ENCODE measurements at regions not wholly inside any gene's neighbourhood (a gene's known extent, or its start where the extent isn't known, plus 50 kb on each side); places are given as distances from the start of the nearest gene placed in this dataset.

DNA sequence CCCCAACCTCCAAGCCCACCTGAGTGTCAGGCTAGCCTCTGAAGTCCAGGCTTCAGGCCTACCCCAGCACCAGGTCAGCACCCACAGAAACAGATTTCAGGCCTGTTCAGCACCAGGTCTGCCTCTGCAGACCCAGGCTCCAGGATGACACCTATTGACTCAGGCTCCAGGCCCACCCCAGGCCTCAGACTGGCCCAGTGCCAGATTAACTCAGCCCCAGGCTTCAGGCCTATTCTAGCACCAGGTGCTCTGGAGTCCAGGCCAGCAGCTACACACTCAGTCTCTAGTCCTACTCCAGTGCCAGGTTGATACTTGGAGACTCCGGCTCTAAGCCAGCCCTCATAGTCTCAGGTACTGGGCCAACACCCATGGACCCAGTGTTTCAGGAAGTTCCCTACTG is 541.7 kb upstream of the PBX1 start:
- Histone ChIP-seq H3K9me1 (ENCODE audit: control insufficient read depth, insufficient read depth, low read length) (no peaks in the 10 kb centered on the region), H3K27me3 (ENCODE audit: control insufficient read depth in 2 of 2, insufficient read depth in 2 of 2, low read length in 2 of 2) (no peaks in the 10 kb centered on the region), H3K4me1 (replicated peaks in 1 of 2; ENCODE audit: control insufficient read depth in 2 of 2, insufficient read depth in 2 of 2, low read length in 2 of 2) (no peaks in the 10 kb centered on the region), H2AFZ (ENCODE audit: low read depth, low read length) (no peak overlapping the region), H3K36me3 (ENCODE audit: control insufficient read depth, insufficient read depth, low read length) (no peaks in the 10 kb centered on the region), H3K27ac (ENCODE audit: extremely low read depth, low read depth, low read length) (no peak overlapping the region), H3K4me3 (no peak overlapping the region), H3K4me2 (ENCODE audit: insufficient read depth, low read length) (no peak overlapping the region), H3K9me3 (replicated peaks; ENCODE audit: control insufficient read depth, insufficient read depth, low read depth, low read length) (no peaks in the 10 kb centered on the region; the same call in 1 of the 2 replicates), H4K20me1 (replicated peaks; ENCODE audit: control insufficient read depth, insufficient read depth, low read length) (no peaks in the 10 kb centered on the region), H3K9ac (ENCODE audit: insufficient read depth in 1 of 2, low read depth in 2 of 2, low read length in 2 of 2) (no peak overlapping the region), H3K79me2 (ENCODE audit: control insufficient read depth, insufficient read depth, low read length) (no peaks in the 10 kb centered on the region)
- ChIA-PET CTCF (ENCODE audit: low intra/inter-chr PET ratio) (no interaction called here), POLR2A (no interaction called here)
- no peak for ATAC-seq
- in situ Hi-C loops (cut with MboI) = no loop called here
- 0% methylated on average over 1 of the region's 1 CpG for WGBS (ENCODE audit: insufficient coverage, low coverage, missing lambda C conversion rate)
- intact Hi-C loops (cut with micrococcal nuclease) = no loop called here
- TF ChIP-seq BRD4 (IDR thresholded peaks at IDR 0.05) = no peak
- TF ChIP-seq RAD21 (CRISPR knock-in tag; conservative IDR thresholded peaks at IDR 0.05 in 1 of 2, IDR thresholded peaks at IDR 0.05 in 1 of 2) = no peak
- no peak for TF ChIP-seq ZC3H11A (IDR thresholded peaks at IDR 0.05; ENCODE audit: low read depth, low read length)
- no peak for TF ChIP-seq SIN3B (IDR thresholded peaks at IDR 0.05; ENCODE audit: low read depth)
- TF ChIP-seq TAL1 (IDR thresholded peaks at IDR 0.05) = no peak
- TF ChIP-seq GATA2 (CRISPR knock-in tag; IDR thresholded peaks at IDR 0.05) = no peak
- no peak for TF ChIP-seq NR2C1 (IDR thresholded peaks at IDR 0.05)
- TF ChIP-seq NR2C1 (tag; IDR thresholded peaks at IDR 0.05) = no peak
- TF ChIP-seq ZNF717 (CRISPR knock-in tag; IDR thresholded peaks at IDR 0.05) = no peak
- TF ChIP-seq, protein P1, sequence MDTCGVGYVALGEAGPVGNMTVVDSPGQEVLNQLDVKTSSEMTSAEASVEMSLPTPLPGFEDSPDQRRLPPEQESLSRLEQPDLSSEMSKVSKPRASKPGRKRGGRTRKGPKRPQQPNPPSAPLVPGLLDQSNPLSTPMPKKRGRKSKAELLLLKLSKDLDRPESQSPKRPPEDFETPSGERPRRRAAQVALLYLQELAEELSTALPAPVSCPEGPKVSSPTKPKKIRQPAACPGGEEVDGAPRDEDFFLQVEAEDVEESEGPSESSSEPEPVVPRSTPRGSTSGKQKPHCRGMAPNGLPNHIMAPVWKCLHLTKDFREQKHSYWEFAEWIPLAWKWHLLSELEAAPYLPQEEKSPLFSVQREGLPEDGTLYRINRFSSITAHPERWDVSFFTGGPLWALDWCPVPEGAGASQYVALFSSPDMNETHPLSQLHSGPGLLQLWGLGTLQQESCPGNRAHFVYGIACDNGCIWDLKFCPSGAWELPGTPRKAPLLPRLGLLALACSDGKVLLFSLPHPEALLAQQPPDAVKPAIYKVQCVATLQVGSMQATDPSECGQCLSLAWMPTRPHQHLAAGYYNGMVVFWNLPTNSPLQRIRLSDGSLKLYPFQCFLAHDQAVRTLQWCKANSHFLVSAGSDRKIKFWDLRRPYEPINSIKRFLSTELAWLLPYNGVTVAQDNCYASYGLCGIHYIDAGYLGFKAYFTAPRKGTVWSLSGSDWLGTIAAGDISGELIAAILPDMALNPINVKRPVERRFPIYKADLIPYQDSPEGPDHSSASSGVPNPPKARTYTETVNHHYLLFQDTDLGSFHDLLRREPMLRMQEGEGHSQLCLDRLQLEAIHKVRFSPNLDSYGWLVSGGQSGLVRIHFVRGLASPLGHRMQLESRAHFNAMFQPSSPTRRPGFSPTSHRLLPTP (IDR thresholded peaks at IDR 0.05; ENCODE audit: borderline replicate concordance, extremely low read depth, insufficient read length) = no peak
- TF ChIP-seq ZNF655 (CRISPR knock-in tag; IDR thresholded peaks at IDR 0.05) = no peak
- TF ChIP-seq ZNF830 (CRISPR knock-in tag; IDR thresholded peaks at IDR 0.05) = no peak
- no peak for TF ChIP-seq NFE2L1 (tag; IDR thresholded peaks at IDR 0.05; ENCODE audit: borderline replicate concordance, low read depth)
- no peak for TF ChIP-seq CC2D1A (IDR thresholded peaks at IDR 0.05)
- TF ChIP-seq, protein P2, sequence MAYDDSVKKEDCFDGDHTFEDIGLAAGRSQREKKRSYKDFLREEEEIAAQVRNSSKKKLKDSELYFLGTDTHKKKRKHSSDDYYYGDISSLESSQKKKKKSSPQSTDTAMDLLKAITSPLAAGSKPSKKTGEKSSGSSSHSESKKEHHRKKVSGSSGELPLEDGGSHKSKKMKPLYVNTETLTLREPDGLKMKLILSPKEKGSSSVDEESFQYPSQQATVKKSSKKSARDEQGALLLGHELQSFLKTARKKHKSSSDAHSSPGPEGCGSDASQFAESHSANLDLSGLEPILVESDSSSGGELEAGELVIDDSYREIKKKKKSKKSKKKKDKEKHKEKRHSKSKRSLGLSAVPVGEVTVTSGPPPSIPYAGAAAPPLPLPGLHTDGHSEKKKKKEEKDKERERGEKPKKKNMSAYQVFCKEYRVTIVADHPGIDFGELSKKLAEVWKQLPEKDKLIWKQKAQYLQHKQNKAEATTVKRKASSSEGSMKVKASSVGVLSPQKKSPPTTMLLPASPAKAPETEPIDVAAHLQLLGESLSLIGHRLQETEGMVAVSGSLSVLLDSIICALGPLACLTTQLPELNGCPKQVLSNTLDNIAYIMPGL (CRISPR knock-in tag; IDR thresholded peaks at IDR 0.05) = no peak
- TF ChIP-seq TRIM28 (IDR thresholded peaks at IDR 0.05) = no peak
- TF ChIP-seq THRAP3 (IDR thresholded peaks at IDR 0.05; ENCODE audit: borderline replicate concordance) = no peak
- TF ChIP-seq PHTF2 (CRISPR knock-in tag; IDR thresholded peaks at IDR 0.05) = no peak
- TF ChIP-seq NCOA4 (IDR thresholded peaks at IDR 0.05; ENCODE audit: partially characterized antibody) = no peak
- no peak for TF ChIP-seq KDM4B (IDR thresholded peaks at IDR 0.05; ENCODE audit: borderline replicate concordance in 2 of 2, low read depth in 1 of 2)
- no TSS peak for BruUV-seq (replicated peaks)
- no peak for DNase-seq (ENCODE audit: extremely low read depth in 1 of 4, low spot score in 3 of 4)
- FAIRE-seq = no peak

Data from K562 (cell line).